Astrocyte of the cerebellum (primary cell): ENCODE measurements at regions not wholly inside any gene's neighbourhood (a gene's known extent, or its start where the extent isn't known, plus 50 kb on each side); places are given as distances from the start of the nearest gene placed in this dataset.

Source experiments
- DNase-seq: peaks from one replicate; pipeline ENCODE4 v3.0.0-alpha.2; 2011; ENCODE audit warnings: low read depth
- H3K4me3 ChIP-seq: 2 replicates; pipeline ENCODE4 v1.5.1; 2011; ENCODE audit warnings: mild to moderate bottlenecking, low read depth, low read length, moderate library complexity
- CTCF ChIP-seq: IDR thresholded peaks from 2 replicates; pipeline ENCODE4 v1.5.1; 2012; ENCODE audit warnings: low read length, low read depth, moderate library complexity, mild to moderate bottlenecking; ENCODE audit errors: missing control alignments
- in situ Hi-C: cut with HindIII; loops from 2 replicates; pipeline ENCODE4 v1.10.0; 2017; ENCODE audit warnings: low sequenced_read_pairs

GRCh38 chr12:116366456-116366776, 88.9 kb upstream of the MED13L start:
- in situ Hi-C loops: no loop called here
- TF ChIP-seq CTCF: no peak
- no peak overlapping the region for H3K4me3 ChIP-seq
- DNase-seq: no peak

GRCh38 chr12:116366824-116367223, 89.3 kb upstream of the MED13L start:
- TF ChIP-seq CTCF: no peak
- in situ Hi-C loops: no loop called here
- H3K4me3 ChIP-seq: no peak overlapping the region
- no peak for DNase-seq

- no peak for DNase-seq
- TF ChIP-seq CTCF: no peak
- in situ Hi-C loops: no loop called here
- no peak overlapping the region for H3K4me3 ChIP-seq
Measured at GRCh38 chr12:116368196-116369194, 91.0 kb upstream of the MED13L start.

- no peak for TF ChIP-seq CTCF
- DNase-seq: no peak
- in situ Hi-C loops: no loop called here
- no peak overlapping the region for H3K4me3 ChIP-seq
Measured at GRCh38 chr12:116370004-116370404, 92.5 kb upstream of the MED13L start.

GRCh38 chr12:116370886-116371580, 93.5 kb upstream of the MED13L start:
- H3K4me3 ChIP-seq: no peak overlapping the region
- no peak for TF ChIP-seq CTCF
- in situ Hi-C loops: no loop called here
- DNase-seq: no peak

- no peak for TF ChIP-seq CTCF
- DNase-seq: no peak
- no peak overlapping the region for H3K4me3 ChIP-seq
- in situ Hi-C loops: no loop called here
Measured at GRCh38 chr12:116372815-116373214, 95.3 kb upstream of the MED13L start.
